Endothelial cell (in vitro differentiated cells): ENCODE measurements at regions not wholly inside any gene's neighbourhood (a gene's known extent, or its start where the extent isn't known, plus 50 kb on each side); places are given as distances from the start of the nearest gene placed in this dataset.

Experiments
- DNase-seq: peaks from one replicate; pipeline ENCODE4 v3.0.0; 2021; ENCODE audit warnings: low spot score
- H3K27ac Mint-ChIP-seq: one replicate; pipeline ENCODE4 v1.8.0; 2021; ENCODE audit warnings: mixed read lengths, inconsistent platforms; ENCODE audit not compliant: unreplicated experiment
- H3K27me3 Mint-ChIP-seq: one replicate; pipeline ENCODE4 v1.8.0; 2021; ENCODE audit warnings: mild to moderate bottlenecking, moderate library complexity, mixed read lengths, inconsistent platforms; ENCODE audit not compliant: unreplicated experiment
- H3K36me3 Mint-ChIP-seq: one replicate; pipeline ENCODE4 v1.8.0; 2021; ENCODE audit warnings: mild to moderate bottlenecking, low read depth, mixed read lengths, inconsistent platforms; ENCODE audit not compliant: unreplicated experiment
- H3K4me1 Mint-ChIP-seq: one replicate; pipeline ENCODE4 v1.8.0; 2021; ENCODE audit warnings: mild to moderate bottlenecking, mixed read lengths, inconsistent platforms; ENCODE audit not compliant: unreplicated experiment
- H3K4me3 Mint-ChIP-seq: one replicate; pipeline ENCODE4 v1.8.0; 2021; ENCODE audit warnings: mild to moderate bottlenecking, mixed read lengths, inconsistent platforms; ENCODE audit not compliant: unreplicated experiment
- H3K9me3 Mint-ChIP-seq: one replicate; pipeline ENCODE4 v1.8.0; 2021; ENCODE audit warnings: mixed read lengths, inconsistent platforms; ENCODE audit not compliant: unreplicated experiment
- CTCF ChIP-seq: fragments of 200-600 bp; sonication (generic); IDR thresholded peaks from one replicate; pipeline ENCODE4 v1.5.0; 2021; ENCODE audit warnings: antibody characterized with exemption; ENCODE audit not compliant: unreplicated experiment

GRCh38 chr10:76735866-76736265, 901.7 kb downstream of the KCNMA1 start:
- Mint-ChIP-seq H3K4me3 (no peak overlapping the region), H3K27me3 (no peaks in the 10 kb centered on the region), H3K27ac (no peak overlapping the region), H3K9me3 (no peaks in the 10 kb centered on the region), H3K36me3 (no peaks in the 10 kb centered on the region), H3K4me1 (no peaks in the 10 kb centered on the region)
- no peak for TF ChIP-seq CTCF
- DNase-seq: no peak

GRCh38 chr10:76733441-76733936, 904.1 kb downstream of the KCNMA1 start:
- TF ChIP-seq CTCF: no peak
- no peak for DNase-seq
- Mint-ChIP-seq H3K27me3 (no peaks in the 10 kb centered on the region), H3K36me3 (no peaks in the 10 kb centered on the region), H3K4me1 (no peaks in the 10 kb centered on the region), H3K9me3 (no peaks in the 10 kb centered on the region), H3K4me3 (no peak overlapping the region), H3K27ac (no peak overlapping the region)

- DNase-seq: no peak
- Mint-ChIP-seq H3K9me3 (no peaks in the 10 kb centered on the region), H3K4me1 (no peaks in the 10 kb centered on the region), H3K36me3 (no peaks in the 10 kb centered on the region), H3K27me3 (no peaks in the 10 kb centered on the region), H3K27ac (no peak overlapping the region), H3K4me3 (no peak overlapping the region)
- no peak for TF ChIP-seq CTCF
These were observed 905.3 kb downstream of the KCNMA1 start for GRCh38 chr10:76732306-76732705.

GRCh38 chr10:76729841-76730487, 907.6 kb downstream of the KCNMA1 start:
- Mint-ChIP-seq H3K36me3 (no peaks in the 10 kb centered on the region), H3K27me3 (no peaks in the 10 kb centered on the region), H3K4me3 (no peak overlapping the region), H3K9me3 (no peaks in the 10 kb centered on the region), H3K27ac (no peak overlapping the region), H3K4me1 (no peaks in the 10 kb centered on the region)
- no peak for TF ChIP-seq CTCF
- DNase-seq: no peak

- DNase-seq: no peak
- no peaks in the 10 kb centered on the region for H3K36me3 Mint-ChIP-seq
- H3K4me1 Mint-ChIP-seq: no peaks in the 10 kb centered on the region
- H3K27me3 Mint-ChIP-seq: no peaks in the 10 kb centered on the region
- no peaks in the 10 kb centered on the region for H3K9me3 Mint-ChIP-seq
- no peak overlapping the region for H3K4me3 Mint-ChIP-seq
- no peak for TF ChIP-seq CTCF
- H3K27ac Mint-ChIP-seq: no peak overlapping the region
These were observed 908.3 kb downstream of the KCNMA1 start for GRCh38 chr10:76729346-76729745.
